ENCODE measurements at regions not wholly inside any gene's neighbourhood (a gene's known extent, or its start where the extent isn't known, plus 50 kb on each side); places are given as distances from the start of the nearest gene placed in this dataset.

DNA sequence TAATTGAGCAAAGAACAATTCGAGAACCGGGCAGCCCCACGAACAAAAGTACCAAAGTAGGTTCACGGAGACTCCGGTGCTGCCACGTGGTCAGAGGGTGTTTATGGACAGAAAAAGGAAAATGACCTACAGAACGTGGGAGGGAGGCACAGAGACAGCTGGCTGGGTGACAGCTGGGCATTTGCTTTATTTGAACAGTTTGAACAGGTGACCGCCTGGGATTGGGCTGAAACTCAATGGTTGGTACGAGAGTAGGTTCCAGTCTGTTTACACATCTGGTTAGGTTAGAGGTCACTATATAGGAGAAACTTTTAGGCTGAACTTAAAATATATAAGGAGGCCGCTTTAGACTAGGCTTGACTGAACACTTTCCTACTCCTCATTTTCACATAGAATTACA is 50.6 kb upstream of the CELF2 start:
- H3K4me3 ChIP-seq, result no peak overlapping the region
- ATAC-seq (no peak), FAIRE-seq (no peak), DNase-seq (ENCODE audit: low read depth in 1 of 2, low spot score in 1 of 2) (no peak)
- no peak overlapping the region for H3K27ac ChIP-seq
- TF ChIP-seq JUNB (IDR thresholded peaks at IDR 0.05) (no peak), ZSCAN20 (CRISPR knock-in tag; IDR thresholded peaks at IDR 0.05) (no peak), RNF2 (IDR thresholded peaks at IDR 0.05; ENCODE audit: borderline replicate concordance, low read depth) (no peak), JUN (IDR thresholded peaks at IDR 0.05) (no peak), RAD21 (conservative IDR thresholded peaks at IDR 0.05 in 1 of 2, IDR thresholded peaks at IDR 0.05 in 1 of 2) (no peak), SREBF2 (IDR thresholded peaks at IDR 0.05) (no peak), CHD4 (IDR thresholded peaks at IDR 0.05; ENCODE audit: borderline replicate concordance) (no peak), FOXS1 (CRISPR knock-in tag; IDR thresholded peaks at IDR 0.05) (no peak), HOXB13 (CRISPR knock-in tag; IDR thresholded peaks at IDR 0.05; ENCODE audit: low read depth) (no peak), SMC3 (IDR thresholded peaks at IDR 0.05) (no peak), FOSB (CRISPR knock-in tag; IDR thresholded peaks at IDR 0.05) (no peak), ZC3H11A (IDR thresholded peaks at IDR 0.05) (no peak), RARB (CRISPR knock-in tag; IDR thresholded peaks at IDR 0.05) (no peak), CEBPB (IDR thresholded peaks at IDR 0.05) (no peak)
- TF ChIP-seq, protein P1, sequence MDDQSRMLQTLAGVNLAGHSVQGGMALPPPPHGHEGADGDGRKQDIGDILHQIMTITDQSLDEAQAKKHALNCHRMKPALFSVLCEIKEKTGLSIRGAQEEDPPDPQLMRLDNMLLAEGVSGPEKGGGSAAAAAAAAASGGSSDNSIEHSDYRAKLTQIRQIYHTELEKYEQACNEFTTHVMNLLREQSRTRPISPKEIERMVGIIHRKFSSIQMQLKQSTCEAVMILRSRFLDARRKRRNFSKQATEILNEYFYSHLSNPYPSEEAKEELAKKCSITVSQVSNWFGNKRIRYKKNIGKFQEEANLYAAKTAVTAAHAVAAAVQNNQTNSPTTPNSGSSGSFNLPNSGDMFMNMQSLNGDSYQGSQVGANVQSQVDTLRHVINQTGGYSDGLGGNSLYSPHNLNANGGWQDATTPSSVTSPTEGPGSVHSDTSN (IDR thresholded peaks at IDR 0.05), result no peak
- TF ChIP-seq, protein P2, sequence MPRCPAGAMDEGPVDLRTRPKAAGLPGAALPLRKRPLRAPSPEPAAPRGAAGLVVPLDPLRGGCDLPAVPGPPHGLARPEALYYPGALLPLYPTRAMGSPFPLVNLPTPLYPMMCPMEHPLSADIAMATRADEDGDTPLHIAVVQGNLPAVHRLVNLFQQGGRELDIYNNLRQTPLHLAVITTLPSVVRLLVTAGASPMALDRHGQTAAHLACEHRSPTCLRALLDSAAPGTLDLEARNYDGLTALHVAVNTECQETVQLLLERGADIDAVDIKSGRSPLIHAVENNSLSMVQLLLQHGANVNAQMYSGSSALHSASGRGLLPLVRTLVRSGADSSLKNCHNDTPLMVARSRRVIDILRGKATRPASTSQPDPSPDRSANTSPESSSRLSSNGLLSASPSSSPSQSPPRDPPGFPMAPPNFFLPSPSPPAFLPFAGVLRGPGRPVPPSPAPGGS (IDR thresholded peaks at IDR 0.05), result no peak
- CTCF ChIA-PET, result no interaction called here
- no peaks in the 10 kb centered on the region for H3K4me1 ChIP-seq
- no peak overlapping the region for H3K4me2 ChIP-seq
- WGBS (ENCODE audit: missing lambda C conversion rate), result 15% methylated on average over 10 of the region's 10 CpGs
- no peaks in the 10 kb centered on the region for H3K9me3 ChIP-seq
- POLR2A ChIA-PET, result no interaction called here

DNA sequence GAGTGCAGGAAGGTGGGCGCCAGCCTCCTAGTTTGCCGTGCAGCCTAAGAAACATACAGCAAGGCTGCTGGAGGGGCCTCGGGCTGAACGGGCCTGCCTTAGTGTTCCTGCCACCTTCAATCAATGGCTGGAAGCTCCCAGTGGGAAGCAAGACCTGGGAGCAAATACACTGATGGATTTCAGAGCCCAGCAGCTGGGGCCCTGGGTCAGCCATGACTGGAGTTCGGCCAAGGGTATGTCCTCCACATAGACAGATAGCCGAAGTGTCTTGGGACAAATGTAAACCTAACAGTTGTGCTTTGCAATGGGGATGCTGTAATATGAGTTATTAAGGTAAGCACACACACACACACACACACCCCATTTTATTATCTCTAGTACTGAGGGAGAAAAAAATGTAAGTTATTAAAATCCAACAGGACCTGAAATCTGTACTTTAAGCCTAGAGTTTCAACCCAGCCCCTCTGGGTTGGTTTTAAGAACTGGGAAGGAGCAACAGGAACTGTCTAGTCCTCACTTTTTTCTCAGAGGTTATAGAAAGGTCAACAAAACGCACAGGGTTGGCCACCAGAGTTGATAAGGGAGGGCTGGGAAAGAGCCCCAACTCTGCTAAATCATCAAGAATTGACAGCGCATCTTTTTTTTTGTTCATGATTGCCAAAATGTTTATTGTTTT is 50.0 kb upstream of the CELF2 start:
- no peak overlapping the region for H3K4me3 ChIP-seq
- no peaks in the 10 kb centered on the region for H3K9me3 ChIP-seq
- DNase-seq (ENCODE audit: low read depth in 1 of 2, low spot score in 1 of 2) (no peak), ATAC-seq (no peak), FAIRE-seq (no peak)
- POLR2A ChIA-PET, result no interaction called here
- no peaks in the 10 kb centered on the region for H3K4me1 ChIP-seq
- H3K4me2 ChIP-seq, result no peak overlapping the region
- 26% methylated on average over 8 of the region's 8 CpGs for WGBS (ENCODE audit: missing lambda C conversion rate)
- no peak for TF ChIP-seq POLR2AphosphoS2 (conservative IDR thresholded peaks at IDR 0.05; ENCODE audit: low read length)
- no peak for TF ChIP-seq CEBPB (IDR thresholded peaks at IDR 0.05)
- TF ChIP-seq MAFK (IDR thresholded peaks at IDR 0.05; ENCODE audit: partially characterized antibody), result no peak
- TF ChIP-seq SREBF2 (IDR thresholded peaks at IDR 0.05), result no peak
- TF ChIP-seq, protein P3, sequence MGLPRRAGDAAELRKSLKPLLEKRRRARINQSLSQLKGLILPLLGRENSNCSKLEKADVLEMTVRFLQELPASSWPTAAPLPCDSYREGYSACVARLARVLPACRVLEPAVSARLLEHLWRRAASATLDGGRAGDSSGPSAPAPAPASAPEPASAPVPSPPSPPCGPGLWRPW (IDR thresholded peaks at IDR 0.05), result no peak
- no peak for TF ChIP-seq RCOR1 (IDR thresholded peaks at IDR 0.05; ENCODE audit: low read depth, low read length)
- TF ChIP-seq FOXS1 (CRISPR knock-in tag; IDR thresholded peaks at IDR 0.05), result no peak
- no peak for TF ChIP-seq TFCP2L1 (CRISPR knock-in tag; IDR thresholded peaks at IDR 0.05)
- no peak for TF ChIP-seq RAD21 (conservative IDR thresholded peaks at IDR 0.05 in 1 of 2, IDR thresholded peaks at IDR 0.05 in 1 of 2)
- no peak for TF ChIP-seq GATA3 (IDR thresholded peaks at IDR 0.05; ENCODE audit: borderline replicate concordance)
- TF ChIP-seq, protein P2 (IDR thresholded peaks at IDR 0.05), result no peak
- no peak for TF ChIP-seq RARB (CRISPR knock-in tag; IDR thresholded peaks at IDR 0.05)
- TF ChIP-seq HOXA7 (CRISPR knock-in tag; IDR thresholded peaks at IDR 0.05), result no peak
- TF ChIP-seq, protein P4, sequence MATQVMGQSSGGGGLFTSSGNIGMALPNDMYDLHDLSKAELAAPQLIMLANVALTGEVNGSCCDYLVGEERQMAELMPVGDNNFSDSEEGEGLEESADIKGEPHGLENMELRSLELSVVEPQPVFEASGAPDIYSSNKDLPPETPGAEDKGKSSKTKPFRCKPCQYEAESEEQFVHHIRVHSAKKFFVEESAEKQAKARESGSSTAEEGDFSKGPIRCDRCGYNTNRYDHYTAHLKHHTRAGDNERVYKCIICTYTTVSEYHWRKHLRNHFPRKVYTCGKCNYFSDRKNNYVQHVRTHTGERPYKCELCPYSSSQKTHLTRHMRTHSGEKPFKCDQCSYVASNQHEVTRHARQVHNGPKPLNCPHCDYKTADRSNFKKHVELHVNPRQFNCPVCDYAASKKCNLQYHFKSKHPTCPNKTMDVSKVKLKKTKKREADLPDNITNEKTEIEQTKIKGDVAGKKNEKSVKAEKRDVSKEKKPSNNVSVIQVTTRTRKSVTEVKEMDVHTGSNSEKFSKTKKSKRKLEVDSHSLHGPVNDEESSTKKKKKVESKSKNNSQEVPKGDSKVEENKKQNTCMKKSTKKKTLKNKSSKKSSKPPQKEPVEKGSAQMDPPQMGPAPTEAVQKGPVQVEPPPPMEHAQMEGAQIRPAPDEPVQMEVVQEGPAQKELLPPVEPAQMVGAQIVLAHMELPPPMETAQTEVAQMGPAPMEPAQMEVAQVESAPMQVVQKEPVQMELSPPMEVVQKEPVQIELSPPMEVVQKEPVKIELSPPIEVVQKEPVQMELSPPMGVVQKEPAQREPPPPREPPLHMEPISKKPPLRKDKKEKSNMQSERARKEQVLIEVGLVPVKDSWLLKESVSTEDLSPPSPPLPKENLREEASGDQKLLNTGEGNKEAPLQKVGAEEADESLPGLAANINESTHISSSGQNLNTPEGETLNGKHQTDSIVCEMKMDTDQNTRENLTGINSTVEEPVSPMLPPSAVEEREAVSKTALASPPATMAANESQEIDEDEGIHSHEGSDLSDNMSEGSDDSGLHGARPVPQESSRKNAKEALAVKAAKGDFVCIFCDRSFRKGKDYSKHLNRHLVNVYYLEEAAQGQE (IDR thresholded peaks at IDR 0.05), result no peak
- no peak overlapping the region for H3K27ac ChIP-seq
- CTCF ChIA-PET, result no interaction called here
